CD4-positive, alpha-beta T cell treated with Interleukin-4 for 4 hours (primary cell): ENCODE measurements at regions not wholly inside any gene's neighbourhood (a gene's known extent, or its start where the extent isn't known, plus 50 kb on each side); places are given as distances from the start of the nearest gene placed in this dataset.

ENCODE experiments used
- DNase-seq: peaks from one replicate; pipeline ENCODE4 v3.0.0-alpha.2; 2020

DNA sequence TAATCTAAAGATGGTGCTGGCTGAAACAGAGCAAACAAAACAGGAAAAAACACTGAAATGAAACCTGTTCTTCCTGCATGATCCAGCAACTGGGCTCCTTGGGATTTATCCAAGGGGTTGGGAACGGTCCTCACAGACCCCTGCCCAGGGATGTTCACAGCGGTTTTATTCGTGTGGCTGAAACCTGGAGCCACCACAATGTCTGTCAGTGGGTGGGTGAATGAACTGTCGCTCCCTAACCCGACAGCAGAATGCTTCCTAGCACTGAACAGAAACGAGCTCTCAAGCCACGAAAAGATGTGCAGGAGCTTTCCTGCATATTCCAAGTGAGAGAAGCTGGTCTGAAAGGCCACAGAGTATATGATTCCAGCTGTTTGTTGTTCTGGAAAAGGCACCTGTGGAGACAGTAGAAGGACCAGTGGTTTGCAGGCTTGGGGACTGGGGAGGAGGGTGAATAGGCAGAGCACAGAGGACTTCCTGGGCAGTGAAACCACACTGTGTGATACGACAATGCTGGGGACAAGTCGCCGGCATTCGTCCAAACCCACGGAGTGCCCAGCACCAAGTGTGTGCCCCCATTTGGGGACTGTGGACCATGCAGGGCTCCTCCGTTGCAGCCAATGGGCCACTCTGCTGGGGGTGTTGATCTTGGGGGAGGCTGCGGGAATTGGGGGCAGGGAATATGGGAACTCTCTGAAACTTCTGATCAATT is 73.9 kb downstream of the TEX29 start:
- no peak for DNase-seq

- DNase-seq: no peak
Measured at GRCh38 chr13:111395511-111396393, 75.3 kb downstream of the TEX29 start.

GRCh38 chr13:111396457-111396856 is 76.0 kb downstream of the TEX29 start:
- DNase-seq: no peak

- no peak for DNase-seq
Measured at GRCh38 chr13:111397202-111397880, 76.9 kb downstream of the TEX29 start.

DNA sequence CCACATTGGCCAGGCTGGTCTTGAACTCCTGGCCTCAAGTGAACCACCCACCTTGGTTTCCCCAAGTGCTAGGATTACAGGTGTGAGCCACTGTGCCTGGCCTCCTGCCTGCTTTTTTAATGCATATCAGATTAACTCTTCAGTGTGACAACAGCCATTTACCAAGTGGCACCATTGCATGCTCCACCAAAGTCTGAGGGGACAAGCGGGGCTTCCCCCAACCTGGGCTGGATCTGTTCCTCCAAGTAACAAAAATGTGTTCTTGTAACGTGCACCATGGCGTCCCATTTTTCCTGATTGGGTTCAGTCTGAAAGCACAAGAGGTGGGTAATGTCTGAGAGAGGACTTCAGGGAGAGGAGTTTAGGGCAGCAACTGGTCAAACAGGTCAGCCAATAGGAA is 77.8 kb downstream of the TEX29 start:
- no peak for DNase-seq

- DNase-seq: no peak
Measured at GRCh38 chr13:111398715-111399299, 78.4 kb downstream of the TEX29 start.

GRCh38 chr13:111399334-111399733 is 78.9 kb downstream of the TEX29 start:
- DNase-seq: no peak

DNA sequence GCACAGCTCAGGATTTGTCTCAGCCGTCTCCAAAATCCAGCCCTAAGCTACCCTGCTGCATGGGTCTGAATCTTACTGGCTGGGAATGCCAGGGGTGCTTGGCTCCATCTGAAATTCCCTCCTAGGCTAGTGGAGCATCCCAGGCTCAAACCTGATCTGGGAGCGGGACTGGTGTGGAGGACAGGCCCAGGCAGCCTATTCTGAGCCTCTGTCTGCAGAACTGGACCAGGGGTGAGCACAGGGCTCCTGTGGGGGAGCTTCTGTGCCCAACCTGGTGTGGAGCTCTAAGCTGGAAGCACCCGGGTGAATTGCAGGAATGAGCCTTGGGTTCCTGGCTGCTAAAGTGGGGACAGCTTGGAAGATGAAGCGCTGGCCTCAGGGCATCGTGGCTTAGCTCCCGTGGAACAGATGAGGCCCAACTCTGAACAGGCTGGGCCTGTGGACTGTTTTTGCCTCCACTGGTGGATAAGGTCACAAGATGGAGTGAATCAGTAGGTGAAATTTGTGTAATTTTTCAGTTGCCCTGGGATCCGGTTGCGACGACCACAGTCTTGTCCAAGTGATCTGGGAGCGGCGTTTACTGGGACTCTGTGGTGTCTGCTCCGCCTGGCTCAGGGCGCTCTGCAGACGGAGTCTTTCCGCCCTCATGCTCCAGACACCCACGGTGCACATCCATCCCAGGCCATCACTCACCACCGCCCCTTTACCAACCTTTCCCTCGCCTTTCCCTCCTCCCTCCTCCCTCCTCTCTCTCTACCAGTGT is 79.5 kb downstream of the TEX29 start:
- no peak for DNase-seq

DNA sequence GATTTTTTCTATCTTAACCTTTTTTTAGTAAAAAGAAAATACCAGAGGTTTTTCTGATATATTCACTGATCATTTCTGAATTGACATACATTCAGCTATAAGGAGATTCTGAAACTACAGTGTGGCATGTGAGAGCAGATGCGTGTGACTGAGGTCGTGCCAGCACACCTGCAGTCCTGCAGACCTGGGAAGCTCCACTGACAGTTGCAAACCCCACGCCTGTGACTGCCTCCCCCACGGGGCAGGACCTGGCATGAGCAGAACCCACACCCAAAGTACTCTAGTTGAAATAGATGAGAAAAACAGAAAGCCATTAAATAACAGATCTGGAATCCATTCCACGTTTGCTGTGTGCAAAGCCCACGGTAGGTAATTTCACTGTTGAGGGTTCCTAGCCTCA is 80.7 kb downstream of the TEX29 start:
- DNase-seq: no peak

GRCh38 chr13:111401755-111402154 is 81.3 kb downstream of the TEX29 start:
- DNase-seq: no peak

DNA sequence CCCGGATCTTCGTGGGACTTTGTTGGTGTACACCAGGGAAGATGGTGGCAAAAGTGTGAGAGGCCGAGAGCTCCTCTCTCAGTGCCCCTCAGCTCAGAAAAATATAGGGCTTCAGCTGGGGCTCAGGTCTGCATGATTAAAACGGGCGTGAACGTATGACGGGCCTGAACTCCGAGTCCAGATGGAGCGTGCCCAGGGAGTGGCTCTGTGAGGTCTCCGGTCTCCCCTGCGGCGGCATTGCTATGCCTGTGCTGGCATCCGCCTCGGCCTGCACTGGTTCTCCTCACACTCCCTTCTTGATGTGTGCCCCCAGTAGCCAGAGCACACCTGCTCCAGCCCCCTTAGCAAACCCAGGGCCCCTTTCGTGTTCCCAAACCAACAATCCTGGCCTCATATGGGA is 82.0 kb downstream of the TEX29 start:
- DNase-seq: no peak

- DNase-seq: no peak
Measured at GRCh38 chr13:111403266-111403665, 82.8 kb downstream of the TEX29 start.

GRCh38 chr13:111404746-111405145 is 84.3 kb downstream of the TEX29 start:
- DNase-seq: no peak

- no peak for DNase-seq
Measured at GRCh38 chr13:111406636-111407035, 86.2 kb downstream of the TEX29 start.

GRCh38 chr13:111407381-111408131 is 87.1 kb downstream of the TEX29 start:
- no peak for DNase-seq

DNA sequence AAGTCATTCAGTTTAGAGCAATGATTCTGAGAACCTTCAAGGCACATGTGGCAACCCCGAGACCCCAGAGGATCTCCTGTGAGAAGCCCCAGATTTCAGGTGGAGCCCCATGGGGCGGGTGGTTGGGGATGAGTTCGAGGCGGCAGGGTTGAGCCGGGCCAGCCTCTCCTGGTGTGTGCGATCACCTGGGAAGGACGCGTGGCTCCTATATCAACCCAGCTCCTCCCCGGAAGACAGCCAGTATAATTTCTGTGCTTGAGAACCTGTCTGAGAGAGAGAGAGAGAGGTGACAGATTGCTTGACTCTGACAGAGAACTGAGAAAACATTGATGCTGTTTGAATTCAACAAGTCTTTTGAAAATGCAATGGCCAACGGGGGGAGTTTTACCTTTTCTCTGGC is 89.0 kb downstream of the TEX29 start:
- DNase-seq: no peak

DNA sequence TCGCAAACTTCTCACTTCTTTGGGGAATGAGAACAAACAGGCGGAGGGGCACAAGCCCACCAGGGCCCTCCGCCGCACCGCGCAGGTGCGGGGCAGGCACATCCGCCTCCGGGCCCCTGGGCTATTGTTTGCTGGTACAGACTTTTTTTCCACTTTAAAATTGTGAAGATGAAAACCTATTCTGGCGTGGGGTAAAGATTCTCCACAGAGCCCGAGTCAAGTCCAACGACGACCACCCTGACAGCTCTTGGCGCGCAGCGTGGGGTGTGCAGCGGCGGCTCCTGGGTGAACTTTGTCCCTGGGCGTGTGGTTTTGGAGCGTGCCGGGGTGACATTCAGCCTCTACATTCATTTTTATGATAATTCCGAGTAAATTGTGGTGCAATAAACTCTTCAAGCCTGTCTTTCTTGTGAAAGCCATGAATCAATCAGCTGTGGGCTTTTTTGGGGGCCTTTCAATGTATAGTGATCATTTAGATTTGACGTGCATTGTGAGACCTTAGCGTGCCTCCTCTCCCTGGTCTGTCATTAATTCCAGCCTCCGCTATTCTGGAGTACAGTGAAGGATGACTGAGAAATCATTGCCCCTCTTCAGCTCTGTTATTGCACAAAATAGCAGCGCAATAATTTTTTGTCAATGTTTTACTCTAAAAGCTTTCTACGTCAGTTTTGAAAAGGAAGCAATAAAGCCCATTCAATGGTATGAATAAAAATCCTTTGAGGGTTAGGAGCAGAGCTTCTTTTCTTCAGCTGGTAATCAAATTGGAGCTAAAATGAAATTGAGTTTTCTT is 90.0 kb downstream of the TEX29 start:
- no peak for DNase-seq

- DNase-seq: no peak
Measured at GRCh38 chr13:111411151-111411858, 90.9 kb downstream of the TEX29 start.

- DNase-seq: no peak
Measured at GRCh38 chr13:111411919-111412650, 91.6 kb downstream of the TEX29 start.
